ENCODE measurements at regions not wholly inside any gene's neighbourhood (a gene's known extent, or its start where the extent isn't known, plus 50 kb on each side); places are given as distances from the start of the nearest gene placed in this dataset.

DNA sequence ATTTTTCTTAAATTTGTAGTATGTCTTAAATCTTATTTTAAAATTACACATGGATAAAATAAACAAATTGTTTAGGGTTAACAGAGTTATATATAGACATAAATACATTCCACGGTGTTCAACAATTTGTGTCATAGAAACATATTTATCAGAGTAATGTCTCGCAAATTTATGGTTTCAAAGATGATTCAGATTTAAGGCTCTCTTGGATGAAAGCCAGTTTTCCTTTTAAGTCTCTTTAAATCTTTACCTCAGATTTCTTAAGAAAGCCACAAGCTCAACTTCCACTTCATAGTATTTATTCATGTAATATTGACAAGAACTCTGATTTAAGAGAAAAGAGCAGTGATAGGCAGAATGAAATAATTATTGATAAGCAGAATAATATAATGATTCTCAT lies 1254.8 kb upstream of the ADGRL3 start:
- no peak for DNase-seq
- intact Hi-C loops (cut with DNase I): no loop called here
- H3K36me3 ChIP-seq: no peaks in the 10 kb centered on the region
- no peak overlapping the region for H3K4me3 ChIP-seq
- no peaks in the 10 kb centered on the region for H3K27me3 ChIP-seq
- TF ChIP-seq, protein P1, sequence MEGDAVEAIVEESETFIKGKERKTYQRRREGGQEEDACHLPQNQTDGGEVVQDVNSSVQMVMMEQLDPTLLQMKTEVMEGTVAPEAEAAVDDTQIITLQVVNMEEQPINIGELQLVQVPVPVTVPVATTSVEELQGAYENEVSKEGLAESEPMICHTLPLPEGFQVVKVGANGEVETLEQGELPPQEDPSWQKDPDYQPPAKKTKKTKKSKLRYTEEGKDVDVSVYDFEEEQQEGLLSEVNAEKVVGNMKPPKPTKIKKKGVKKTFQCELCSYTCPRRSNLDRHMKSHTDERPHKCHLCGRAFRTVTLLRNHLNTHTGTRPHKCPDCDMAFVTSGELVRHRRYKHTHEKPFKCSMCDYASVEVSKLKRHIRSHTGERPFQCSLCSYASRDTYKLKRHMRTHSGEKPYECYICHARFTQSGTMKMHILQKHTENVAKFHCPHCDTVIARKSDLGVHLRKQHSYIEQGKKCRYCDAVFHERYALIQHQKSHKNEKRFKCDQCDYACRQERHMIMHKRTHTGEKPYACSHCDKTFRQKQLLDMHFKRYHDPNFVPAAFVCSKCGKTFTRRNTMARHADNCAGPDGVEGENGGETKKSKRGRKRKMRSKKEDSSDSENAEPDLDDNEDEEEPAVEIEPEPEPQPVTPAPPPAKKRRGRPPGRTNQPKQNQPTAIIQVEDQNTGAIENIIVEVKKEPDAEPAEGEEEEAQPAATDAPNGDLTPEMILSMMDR (IDR thresholded peaks at IDR 0.05): no peak
- no peak for TF ChIP-seq POLR2A (IDR thresholded peaks at IDR 0.05)
- ATAC-seq: no peak
- no peak overlapping the region for H3K27ac ChIP-seq
- WGBS (ENCODE audit: insufficient coverage, low coverage, low lambda C conversion rate, missing lambda C conversion rate): 39% methylated on average over 2 of the region's 2 CpGs
- no peaks in the 10 kb centered on the region for H3K4me1 ChIP-seq
- no peaks in the 10 kb centered on the region for H3K9me3 ChIP-seq

DNA sequence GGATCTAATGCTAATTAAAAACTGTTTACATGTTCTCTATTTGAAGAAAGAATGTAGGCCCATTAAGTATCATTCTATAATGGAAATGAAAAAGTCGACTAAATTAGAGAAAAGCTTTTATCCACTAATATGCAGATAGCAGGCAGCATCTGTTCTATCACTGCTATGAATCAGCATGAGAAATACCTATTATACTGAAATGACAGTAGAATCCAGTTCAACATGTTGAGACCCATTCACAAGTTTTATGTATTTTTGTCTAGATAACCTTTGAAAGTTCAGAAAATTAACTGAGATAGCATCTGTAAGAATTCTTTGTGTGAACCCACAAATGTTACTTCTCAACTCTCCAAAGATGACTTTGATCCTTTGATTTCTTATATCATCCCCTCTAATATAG lies 1254.4 kb upstream of the ADGRL3 start:
- Histone ChIP-seq H3K4me3 (no peak overlapping the region), H3K4me1 (no peaks in the 10 kb centered on the region), H3K9me3 (no peaks in the 10 kb centered on the region), H3K36me3 (no peaks in the 10 kb centered on the region), H3K27ac (no peak overlapping the region), H3K27me3 (no peaks in the 10 kb centered on the region)
- intact Hi-C loops (cut with DNase I): no loop called here
- ATAC-seq (no peak), DNase-seq (no peak)
- TF ChIP-seq POLR2A (IDR thresholded peaks at IDR 0.05): no peak
- TF ChIP-seq, protein P1 (IDR thresholded peaks at IDR 0.05): no peak
- WGBS (ENCODE audit: insufficient coverage, low coverage, low lambda C conversion rate, missing lambda C conversion rate): 53% methylated on average over 1 of the region's 1 CpG

DNA sequence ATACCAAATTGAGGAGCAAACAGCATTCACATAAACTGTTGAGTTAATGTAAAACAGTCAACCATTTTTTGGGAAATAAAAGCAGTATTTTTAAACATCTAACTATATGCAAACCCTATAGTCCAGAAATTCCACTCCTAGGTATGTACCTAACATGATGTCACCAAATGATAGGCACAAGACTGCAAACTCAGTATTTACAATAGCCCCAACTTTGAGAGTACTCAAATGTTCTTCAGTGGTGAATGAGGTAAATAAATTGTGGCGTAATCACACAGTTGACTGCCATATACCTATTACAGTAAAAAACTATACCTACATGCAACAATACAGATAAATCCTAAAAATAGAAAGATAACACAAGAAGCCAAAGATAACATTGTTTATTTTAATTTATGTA lies 1243.8 kb upstream of the ADGRL3 start:
- Histone ChIP-seq H3K27ac (no peak overlapping the region), H3K27me3 (no peaks in the 10 kb centered on the region), H3K4me1 (no peaks in the 10 kb centered on the region), H3K9me3 (no peaks in the 10 kb centered on the region), H3K36me3 (no peaks in the 10 kb centered on the region), H3K4me3 (no peak overlapping the region)
- DNase-seq: no peak
- TF ChIP-seq, protein P1 (IDR thresholded peaks at IDR 0.05): no peak
- no peak for ATAC-seq
- intact Hi-C loops (cut with DNase I): no loop called here
- 90% methylated on average over 1 of the region's 1 CpG for WGBS (ENCODE audit: insufficient coverage, low coverage, low lambda C conversion rate, missing lambda C conversion rate)

DNA sequence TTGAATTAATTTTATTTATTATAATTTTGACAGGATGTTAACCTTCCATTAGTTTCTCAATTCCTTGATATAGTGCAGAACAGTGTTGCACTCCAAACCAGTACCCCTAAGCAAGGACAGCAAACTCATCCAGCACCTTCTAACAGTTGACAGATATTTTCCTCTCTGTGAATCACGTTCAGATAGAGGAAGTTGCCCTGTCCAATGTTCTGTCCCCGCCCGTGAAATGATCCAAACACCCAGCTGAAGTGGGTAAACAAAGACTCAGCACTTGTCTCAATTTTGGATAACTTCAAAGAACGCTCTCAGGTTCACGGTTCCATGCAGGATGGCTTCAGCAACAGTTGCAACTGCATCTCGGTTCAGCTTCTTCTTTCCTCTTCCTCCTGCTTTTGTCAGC lies 1240.0 kb upstream of the ADGRL3 start:
- no peak overlapping the region for H3K27ac ChIP-seq
- H3K4me3 ChIP-seq: no peak overlapping the region
- ATAC-seq (no peak), DNase-seq (no peak)
- no peaks in the 10 kb centered on the region for H3K27me3 ChIP-seq
- no peaks in the 10 kb centered on the region for H3K4me1 ChIP-seq
- TF ChIP-seq, protein P1 (IDR thresholded peaks at IDR 0.05): no peak
- no peak for TF ChIP-seq POLR2A (IDR thresholded peaks at IDR 0.05)
- no peaks in the 10 kb centered on the region for H3K36me3 ChIP-seq
- intact Hi-C loops (cut with DNase I): no loop called here
- no peaks in the 10 kb centered on the region for H3K9me3 ChIP-seq
- 54% methylated on average over 6 of the region's 6 CpGs for WGBS (ENCODE audit: insufficient coverage, low coverage, low lambda C conversion rate, missing lambda C conversion rate)

DNA sequence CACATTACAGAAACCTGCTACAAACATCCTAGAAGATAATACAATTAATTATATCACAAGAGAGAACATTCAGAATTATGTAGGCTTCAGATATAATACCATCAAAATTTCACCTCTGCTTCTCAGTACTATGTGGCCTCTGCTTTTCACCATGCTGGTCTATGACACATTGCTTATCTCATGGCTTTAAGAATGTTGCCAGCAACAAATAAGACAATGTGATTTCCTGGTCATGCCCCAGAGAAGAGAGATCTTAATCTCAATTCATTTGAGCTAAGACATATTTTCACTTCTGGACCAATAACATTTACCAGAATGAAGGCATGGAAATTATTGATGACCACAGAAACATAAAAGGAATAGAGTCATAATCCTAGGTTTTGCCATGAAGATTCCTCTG lies 1233.4 kb upstream of the ADGRL3 start:
- Histone ChIP-seq H3K4me3 (no peak overlapping the region), H3K27me3 (no peaks in the 10 kb centered on the region), H3K27ac (no peak overlapping the region), H3K4me1 (no peaks in the 10 kb centered on the region), H3K9me3 (no peaks in the 10 kb centered on the region), H3K36me3 (no peaks in the 10 kb centered on the region)
- DNase-seq: no peak
- intact Hi-C loops (cut with DNase I): no loop called here
- no peak for TF ChIP-seq POLR2A (IDR thresholded peaks at IDR 0.05)
- TF ChIP-seq, protein P1 (IDR thresholded peaks at IDR 0.05): no peak
- no peak for ATAC-seq

Data from right lobe of liver (tissue), 6 donors.